ENCODE measurements at regions not wholly inside any gene's neighbourhood (a gene's known extent, or its start where the extent isn't known, plus 50 kb on each side); places are given as distances from the start of the nearest gene placed in this dataset.

- DNase-seq (ENCODE audit: low read depth) = no peak
- TF ChIP-seq, protein P1, sequence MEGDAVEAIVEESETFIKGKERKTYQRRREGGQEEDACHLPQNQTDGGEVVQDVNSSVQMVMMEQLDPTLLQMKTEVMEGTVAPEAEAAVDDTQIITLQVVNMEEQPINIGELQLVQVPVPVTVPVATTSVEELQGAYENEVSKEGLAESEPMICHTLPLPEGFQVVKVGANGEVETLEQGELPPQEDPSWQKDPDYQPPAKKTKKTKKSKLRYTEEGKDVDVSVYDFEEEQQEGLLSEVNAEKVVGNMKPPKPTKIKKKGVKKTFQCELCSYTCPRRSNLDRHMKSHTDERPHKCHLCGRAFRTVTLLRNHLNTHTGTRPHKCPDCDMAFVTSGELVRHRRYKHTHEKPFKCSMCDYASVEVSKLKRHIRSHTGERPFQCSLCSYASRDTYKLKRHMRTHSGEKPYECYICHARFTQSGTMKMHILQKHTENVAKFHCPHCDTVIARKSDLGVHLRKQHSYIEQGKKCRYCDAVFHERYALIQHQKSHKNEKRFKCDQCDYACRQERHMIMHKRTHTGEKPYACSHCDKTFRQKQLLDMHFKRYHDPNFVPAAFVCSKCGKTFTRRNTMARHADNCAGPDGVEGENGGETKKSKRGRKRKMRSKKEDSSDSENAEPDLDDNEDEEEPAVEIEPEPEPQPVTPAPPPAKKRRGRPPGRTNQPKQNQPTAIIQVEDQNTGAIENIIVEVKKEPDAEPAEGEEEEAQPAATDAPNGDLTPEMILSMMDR (conservative IDR thresholded peaks at IDR 0.05; ENCODE audit: control insufficient read depth, insufficient read depth, low read depth, low read length) = no peak
- no peak overlapping the region for H3K4me3 ChIP-seq (ENCODE audit: control insufficient read depth, low read depth, low read length)
Measured at GRCh38 chr12:23303821-23304220, 645.6 kb downstream of the SOX5 start.

DNA sequence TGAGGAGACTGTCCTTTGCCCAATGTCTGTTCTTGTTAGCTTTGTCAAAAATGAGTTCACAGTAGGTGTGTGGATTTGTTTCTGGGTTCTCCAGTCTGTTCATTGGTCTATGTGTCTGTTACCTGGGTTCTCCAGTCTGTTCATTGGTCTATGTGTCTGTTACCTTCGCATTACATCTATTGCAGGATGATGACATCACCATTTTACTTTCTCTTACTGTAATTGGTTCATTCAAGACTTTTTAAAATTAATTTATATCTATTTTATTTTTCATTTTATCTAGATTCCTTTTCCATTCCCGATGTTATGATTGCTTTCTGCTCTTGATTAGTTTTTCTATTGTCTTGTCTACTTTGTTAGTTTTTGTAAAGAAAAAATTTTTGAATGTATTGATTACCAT, 615.5 kb downstream of the SOX5 start:
- TF ChIP-seq, protein P1 (conservative IDR thresholded peaks at IDR 0.05; ENCODE audit: control insufficient read depth, insufficient read depth, low read depth, low read length) = no peak

DNA sequence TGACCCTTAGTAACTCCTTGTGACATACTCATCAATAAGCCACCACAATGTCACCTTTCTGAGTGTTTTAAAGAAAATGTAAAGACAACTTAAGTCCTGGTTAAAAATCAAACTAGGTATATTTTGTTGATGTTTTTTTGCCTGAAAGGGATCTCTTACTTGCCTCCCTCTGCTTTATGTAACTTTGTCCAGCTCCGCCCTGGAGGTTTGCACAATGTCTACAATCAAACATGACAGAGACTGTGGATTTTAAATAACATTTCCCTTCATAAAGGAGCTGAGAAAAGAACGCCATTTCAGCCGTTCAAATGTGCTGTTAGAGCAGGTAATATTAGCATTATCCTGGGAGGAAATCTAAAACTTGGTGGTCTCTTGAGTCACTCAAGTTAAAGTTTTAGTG, 613.9 kb downstream of the SOX5 start:
- TF ChIP-seq, protein P1 (conservative IDR thresholded peaks at IDR 0.05; ENCODE audit: control insufficient read depth, insufficient read depth, low read depth, low read length) = no peak
- no peak for DNase-seq (ENCODE audit: low read depth)
- H3K4me3 ChIP-seq (ENCODE audit: control insufficient read depth, low read depth, low read length) = no peak overlapping the region

More for the DNA sequence above, 615.5 kb downstream of the SOX5 start:
- H3K4me3 ChIP-seq (ENCODE audit: control insufficient read depth, low read depth, low read length) = no peak overlapping the region
- DNase-seq (ENCODE audit: low read depth) = no peak

DNA sequence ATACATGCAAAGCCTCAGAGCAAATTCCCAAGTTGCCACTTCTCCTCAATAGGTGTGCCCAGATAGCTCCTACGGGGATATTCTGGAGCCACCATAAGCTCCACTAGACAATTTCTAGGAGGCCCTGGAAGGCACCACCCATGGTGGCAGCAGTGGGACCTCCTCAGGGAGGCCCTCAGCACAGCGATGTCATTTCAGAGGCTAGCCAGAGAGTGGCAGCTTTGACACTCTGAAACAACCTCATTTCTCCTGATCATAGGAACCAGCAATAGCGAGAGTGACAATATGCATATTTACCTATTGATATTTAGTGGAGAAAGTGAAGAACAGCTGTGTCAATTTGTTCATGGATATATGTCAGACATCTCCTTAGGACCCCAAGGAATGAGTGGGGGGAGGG, 612.3 kb downstream of the SOX5 start:
- TF ChIP-seq, protein P1 (conservative IDR thresholded peaks at IDR 0.05; ENCODE audit: control insufficient read depth, insufficient read depth, low read depth, low read length) = no peak
- no peak overlapping the region for H3K4me3 ChIP-seq (ENCODE audit: control insufficient read depth, low read depth, low read length)
- no peak for DNase-seq (ENCODE audit: low read depth)

- DNase-seq (ENCODE audit: low read depth) = no peak
- TF ChIP-seq, protein P1 (conservative IDR thresholded peaks at IDR 0.05; ENCODE audit: control insufficient read depth, insufficient read depth, low read depth, low read length) = no peak
- no peak overlapping the region for H3K4me3 ChIP-seq (ENCODE audit: control insufficient read depth, low read depth, low read length)
Measured at GRCh38 chr12:23340351-23340750, 609.1 kb downstream of the SOX5 start.

- TF ChIP-seq, protein P1 (conservative IDR thresholded peaks at IDR 0.05; ENCODE audit: control insufficient read depth, insufficient read depth, low read depth, low read length) = no peak
- H3K4me3 ChIP-seq (ENCODE audit: control insufficient read depth, low read depth, low read length) = no peak overlapping the region
- no peak for DNase-seq (ENCODE audit: low read depth)
Measured at GRCh38 chr12:23342407-23342806, 607.1 kb downstream of the SOX5 start.

- TF ChIP-seq, protein P1 (conservative IDR thresholded peaks at IDR 0.05; ENCODE audit: control insufficient read depth, insufficient read depth, low read depth, low read length) = no peak
- no peak overlapping the region for H3K4me3 ChIP-seq (ENCODE audit: control insufficient read depth, low read depth, low read length)
- no peak for DNase-seq (ENCODE audit: low read depth)
Measured at GRCh38 chr12:23349564-23349963, 599.9 kb downstream of the SOX5 start.

Data from fibroblast of mammary gland (primary cell).